GM19238 (cell line): ENCODE measurements at regions not wholly inside any gene's neighbourhood (a gene's known extent, or its start where the extent isn't known, plus 50 kb on each side); places are given as distances from the start of the nearest gene placed in this dataset.
"Not testable (repeated sequence)": the region's sequence is repeated elsewhere in the genome, so short reads cannot be mapped to it uniquely, and the experiment has no call there.

ENCODE experiments used
- DNase-seq: peaks from one replicate; pipeline ENCODE4 v3.0.0; 2011; ENCODE audit warnings: low spot score; ENCODE audit not compliant: insufficient read length

DNA sequence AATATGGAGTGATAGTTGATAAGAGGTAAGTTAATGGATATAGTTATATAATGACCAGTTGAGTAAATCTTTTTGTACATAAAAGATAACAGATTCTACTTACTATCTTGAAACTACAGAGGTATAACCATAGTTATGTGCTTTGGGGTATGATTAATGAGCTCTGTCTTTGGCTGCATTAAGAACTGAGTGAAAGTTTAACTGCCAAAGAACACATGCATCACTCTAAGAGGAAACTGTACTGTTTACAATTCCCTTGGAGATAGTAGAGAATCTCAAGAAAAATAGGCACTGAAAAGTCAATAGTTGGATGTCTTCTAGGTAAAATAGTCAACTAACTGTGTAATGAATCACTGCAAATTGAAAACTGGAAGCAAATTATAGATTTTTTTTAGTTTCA is 1129.5 kb downstream of the EPHA7 start:
- DNase-seq = no peak

DNA sequence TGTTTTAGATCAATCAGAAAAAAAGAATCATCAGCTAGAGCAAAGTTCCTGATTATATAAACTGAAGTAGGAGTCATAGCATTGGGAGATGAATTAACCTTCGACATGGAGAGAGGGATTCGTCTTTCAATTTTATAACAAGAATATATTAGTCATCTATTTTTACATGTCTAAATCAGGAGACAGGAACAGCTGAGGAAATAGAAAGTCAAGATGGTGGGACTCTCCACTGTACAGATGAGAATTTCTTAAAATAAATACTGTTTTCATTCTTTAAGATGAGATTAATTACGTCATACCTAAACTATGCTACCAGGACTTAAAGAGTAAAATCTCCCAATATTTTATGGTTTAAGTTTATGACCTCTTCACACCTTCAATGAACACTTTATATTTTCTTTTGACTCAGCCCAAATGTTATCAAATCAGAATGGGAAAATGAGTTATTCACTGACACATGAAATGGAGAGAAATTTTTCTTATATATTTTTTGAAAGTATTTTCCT is 1137.7 kb downstream of the EPHA7 start:
- no peak for DNase-seq

DNA sequence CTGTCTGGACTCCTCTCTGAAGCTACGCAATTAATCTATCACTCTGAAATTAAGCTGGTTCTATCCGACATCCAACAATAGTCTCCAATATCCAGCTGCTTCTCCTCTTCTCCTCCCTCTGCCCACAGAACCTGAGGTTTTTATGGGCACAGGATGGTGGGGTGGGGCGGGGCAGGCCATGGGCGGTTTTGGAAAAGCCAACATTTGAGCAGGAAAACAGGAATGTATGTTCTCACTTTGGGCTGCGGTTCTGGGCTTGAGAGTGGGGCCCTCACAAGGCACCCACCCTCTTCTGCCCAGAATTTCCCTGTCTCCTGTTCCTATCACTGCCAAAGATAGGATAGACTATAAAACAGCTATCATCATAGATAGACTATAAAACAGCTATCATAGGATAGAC is 1144.2 kb downstream of the EPHA7 start:
- no peak for DNase-seq

DNA sequence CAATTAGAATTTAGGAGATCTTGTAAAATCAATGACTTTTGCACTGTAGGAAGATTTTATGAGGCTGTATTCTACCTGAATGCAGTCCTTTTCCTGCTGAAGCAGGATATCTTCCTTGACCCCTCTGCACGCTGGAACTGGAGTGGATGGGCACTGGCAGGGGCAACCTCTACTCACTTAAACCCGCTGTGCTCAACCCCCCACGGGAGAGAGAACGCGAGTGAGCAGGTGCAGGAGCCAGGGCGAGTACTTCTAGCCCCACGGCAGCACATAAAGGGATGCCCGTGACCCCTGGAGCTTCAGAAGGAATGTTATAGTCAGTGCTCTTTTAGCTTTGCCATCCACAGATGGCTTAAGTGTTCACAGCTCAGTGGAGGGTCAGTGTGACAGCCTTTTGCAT is 1144.8 kb downstream of the EPHA7 start:
- DNase-seq = no peak

DNA sequence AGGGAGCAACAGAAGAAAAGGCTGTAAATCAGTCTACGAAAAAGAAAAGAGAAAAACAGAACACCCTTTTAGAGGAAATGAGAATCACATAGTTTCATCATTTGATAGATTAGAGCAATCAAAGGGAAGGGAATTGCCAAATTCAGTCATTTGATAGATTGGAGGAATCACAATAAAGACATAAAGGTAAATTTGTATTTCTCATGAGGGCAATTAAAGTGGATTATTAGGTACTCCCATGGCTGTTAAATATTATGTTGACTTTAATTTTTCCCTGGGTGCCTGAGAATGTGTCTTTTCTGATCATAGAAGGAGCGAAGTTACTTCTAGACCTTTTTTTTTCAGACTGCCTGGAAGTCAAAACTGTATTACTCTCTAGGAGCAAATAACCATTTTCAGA is 1145.7 kb downstream of the EPHA7 start:
- no peak for DNase-seq

DNA sequence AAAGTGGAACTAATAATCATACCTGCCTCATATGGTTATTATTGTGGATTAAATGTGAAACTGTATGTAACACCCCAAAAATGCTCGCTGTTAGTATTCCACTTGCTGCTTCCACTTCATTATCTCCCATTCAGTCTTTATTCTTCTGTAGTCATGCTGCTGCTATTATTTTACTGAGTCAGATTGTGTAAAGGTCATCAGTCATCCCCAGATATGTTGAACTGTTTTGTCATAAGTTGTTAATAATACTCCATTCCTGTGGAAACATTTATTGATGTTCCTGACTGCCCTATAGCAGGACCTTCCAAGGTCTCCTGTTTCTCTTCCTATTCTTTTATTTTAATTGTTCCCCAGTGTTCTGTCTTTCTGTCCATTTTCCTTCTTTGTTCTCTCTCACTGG is 1148.3 kb downstream of the EPHA7 start:
- DNase-seq = no peak

DNA sequence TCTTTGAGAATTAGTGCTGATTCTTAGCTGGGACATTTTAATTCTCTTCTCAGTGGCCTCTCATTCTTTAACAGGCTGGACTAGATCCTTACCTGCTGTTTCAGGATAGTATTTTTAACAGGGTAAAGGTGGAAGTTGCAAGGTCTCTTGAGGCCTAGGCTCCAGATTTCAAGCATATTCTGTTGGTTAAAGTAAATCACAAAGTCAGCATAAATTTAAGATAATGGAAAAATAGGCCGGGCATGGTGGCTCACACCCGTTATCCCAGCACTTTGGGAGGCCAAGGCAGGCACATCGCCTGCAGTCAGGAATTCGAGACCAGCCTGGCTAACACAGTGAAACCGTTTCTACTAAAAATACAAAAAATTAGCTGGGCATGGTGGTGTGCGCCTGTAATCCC is 1149.0 kb downstream of the EPHA7 start:
- DNase-seq = no peak

DNA sequence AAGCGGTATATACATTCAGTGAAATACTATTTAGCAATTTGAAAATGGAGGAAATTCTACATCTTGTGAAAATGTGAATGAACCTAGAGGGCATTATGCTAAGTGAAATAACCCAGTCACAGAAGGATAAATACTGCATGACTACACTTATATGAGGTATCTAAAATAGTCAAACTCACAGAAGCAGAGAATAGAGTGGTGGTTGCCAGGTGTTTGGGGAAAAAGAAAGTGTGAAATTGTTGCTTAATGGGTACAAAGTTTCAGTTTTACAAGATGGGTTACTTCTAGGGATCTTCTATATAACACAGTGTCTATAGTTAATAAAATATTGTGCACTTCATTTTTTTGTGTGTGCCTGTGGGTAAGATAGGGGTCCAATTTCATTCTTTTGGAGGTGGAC is 1152.0 kb downstream of the EPHA7 start:
- no peak for DNase-seq

DNA sequence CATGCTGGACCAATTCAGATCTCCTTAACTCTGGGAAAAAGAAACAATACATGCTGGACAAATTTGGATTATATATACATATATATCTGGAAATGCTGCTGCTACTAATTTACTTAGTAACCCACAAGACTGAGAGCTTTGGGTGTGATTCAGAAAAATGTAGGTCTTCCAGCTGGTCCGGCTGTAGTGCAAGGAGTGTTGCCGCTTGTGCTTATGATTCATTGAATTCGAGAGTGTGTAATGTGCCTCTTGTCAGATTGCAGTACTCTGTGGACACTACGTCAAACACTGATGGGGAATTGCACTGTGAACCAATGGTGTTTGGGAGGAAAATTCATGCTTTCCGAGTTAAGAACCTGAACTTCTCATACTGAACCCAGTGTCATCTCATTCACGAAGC is 1155.5 kb downstream of the EPHA7 start:
- no peak for DNase-seq

DNA sequence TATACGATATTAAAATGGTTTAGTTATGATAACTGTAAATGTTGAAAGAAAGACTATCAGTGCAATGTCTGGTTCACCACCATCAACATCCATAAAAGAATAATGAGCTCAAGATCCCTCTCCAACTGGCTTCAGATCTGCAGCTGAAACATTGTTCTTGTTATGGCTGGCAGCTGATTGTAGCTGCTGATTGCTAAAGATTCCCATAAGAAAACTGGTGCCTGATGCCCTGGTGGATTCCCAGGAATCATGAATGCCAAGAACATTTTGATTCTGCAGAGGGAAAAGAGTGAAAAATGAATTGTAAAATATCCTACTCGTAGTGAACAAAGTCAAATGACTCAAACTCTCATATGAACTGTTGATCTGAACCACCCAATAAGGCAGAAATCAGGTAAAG is 1160.2 kb downstream of the EPHA7 start:
- DNase-seq = no peak

DNA sequence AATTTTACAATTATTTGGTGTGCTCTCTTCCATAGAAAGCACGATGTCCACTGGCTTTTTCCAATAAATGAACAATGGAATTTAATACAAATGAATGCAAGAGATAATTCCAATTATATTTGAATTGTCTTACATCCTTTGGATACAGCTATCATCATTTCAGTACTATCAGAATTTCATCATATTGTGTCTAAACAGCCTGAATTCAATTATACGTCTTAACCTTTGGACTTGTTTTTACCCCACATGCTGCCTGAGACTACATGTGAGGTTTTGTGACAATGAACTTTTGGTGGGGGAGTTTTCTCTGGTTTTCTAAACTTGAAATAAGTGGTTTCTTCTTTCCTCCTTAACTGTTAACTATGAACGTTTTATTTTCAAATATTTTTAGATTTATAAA is 1176.0 kb downstream of the EPHA7 start:
- no peak for DNase-seq

DNA sequence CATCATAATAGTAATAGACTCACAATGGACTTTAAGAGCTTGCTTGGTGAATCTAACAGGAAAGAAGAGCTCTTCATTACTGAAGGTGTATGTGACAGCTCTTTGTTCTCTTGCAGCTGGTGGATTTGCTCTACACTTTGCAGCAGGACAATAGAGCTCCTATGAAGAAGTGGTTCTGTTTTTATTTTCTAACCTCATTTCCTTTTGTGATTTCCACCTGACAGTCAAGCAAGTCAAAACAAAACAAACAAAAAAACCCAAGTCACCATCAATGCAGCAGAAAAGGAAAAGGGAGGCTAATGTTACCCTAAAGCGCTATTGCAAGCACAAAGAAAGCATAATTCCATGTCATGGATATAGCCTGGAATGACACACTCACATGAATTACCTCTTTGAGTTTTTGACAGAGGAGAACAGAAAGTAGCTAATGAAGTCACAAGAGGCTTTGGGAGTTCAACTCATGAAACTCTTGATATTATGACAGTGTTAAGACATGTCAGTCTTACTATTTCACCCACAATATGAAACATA is 1188.1 kb downstream of the EPHA7 start:
- no peak for DNase-seq

DNA sequence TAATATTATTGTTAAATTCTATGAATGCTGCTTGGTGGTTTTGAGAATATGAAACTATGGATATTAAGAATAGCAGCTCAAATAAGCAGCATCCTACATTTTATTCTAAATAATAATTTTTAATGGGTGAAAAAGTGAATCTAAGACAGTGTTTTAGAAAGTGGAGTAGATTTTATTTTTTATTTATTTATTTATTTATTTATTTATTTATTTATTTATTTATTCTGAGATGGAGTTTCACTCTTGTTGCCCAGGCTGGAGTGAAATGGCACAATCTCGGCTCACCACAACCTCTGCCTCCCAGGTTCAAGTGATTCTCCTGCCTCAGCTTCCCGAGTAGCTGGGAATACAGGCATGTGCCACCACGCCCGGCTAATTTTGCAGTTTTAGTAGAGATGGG is 1199.4 kb downstream of the EPHA7 start:
- DNase-seq = not testable (repeated sequence)

DNA sequence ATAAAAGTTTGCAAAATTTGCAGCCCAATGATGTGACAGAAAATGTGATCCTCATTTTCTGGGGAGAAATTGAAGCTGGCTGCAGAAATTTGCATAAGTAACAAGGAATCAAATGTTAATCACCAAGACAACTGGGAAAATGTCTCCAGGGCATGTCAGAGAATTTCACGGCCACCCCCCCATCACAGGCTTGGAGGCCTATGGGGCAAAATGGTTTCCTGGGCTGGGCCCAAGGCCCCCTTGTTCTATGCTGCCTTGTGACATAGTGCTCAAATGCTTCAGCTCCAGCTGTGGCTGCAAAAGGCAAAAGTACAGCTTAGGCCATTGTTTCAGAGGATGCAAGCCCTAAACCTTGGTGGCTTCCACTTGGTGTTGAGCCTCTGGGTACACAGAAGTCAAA is 1202.6 kb downstream of the EPHA7 start:
- DNase-seq = no peak

DNA sequence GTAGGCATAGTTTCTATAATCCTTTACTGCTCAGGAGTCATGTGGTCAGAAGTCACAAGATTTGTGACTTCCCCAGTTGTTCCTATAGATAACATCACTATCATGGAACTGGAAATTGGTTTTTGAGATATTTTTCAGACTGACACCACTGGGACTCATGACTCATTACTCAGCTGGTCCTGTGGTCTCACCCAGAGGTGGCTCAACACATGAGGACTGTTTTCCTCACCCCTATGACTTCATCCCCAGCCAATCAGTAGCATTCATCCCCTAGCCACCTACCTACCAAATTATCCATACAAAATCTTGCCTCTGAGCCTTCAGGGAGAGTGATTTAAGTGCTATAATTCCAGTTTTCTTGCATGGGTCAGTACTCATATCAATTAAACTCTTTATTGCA is 1217.7 kb downstream of the EPHA7 start:
- no peak for DNase-seq

DNA sequence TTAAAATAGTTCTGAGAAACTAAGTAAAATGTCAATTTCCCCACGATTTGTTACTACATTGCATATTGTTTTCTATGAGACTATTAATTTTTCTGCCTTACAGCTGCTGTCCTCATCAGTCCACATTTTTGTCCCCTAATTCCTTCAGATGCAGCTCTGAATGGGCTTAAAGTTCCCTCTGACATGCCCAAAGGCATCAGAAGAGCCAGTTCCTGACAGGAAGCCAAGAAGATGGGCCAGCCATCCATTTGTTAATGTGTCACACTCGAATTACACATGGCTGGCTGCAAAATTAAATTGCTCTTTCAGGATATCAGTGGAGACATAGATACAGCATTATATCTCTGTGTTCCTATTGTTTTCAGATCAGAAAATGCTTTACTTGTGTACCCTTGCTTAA is 1223.0 kb downstream of the EPHA7 start:
- no peak for DNase-seq

DNA sequence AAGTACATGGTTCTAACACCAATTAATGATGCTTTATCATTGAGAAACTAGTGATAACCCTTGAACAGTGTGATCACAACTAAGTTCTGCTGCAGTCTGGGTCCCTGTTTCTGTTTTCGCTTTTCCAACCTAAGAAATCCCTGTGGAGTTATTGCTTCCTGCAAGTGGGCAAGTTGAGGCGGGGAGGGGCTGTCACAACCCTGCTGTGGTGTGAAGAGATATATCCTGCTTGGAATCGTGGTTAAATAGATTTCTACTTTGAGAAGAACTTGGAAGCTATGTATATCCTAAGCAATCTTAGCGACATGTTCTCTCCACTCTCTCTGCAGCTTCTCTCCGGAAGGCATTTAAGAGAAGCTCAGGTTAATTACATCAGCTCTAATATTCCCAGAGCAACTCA is 1223.6 kb downstream of the EPHA7 start:
- no peak for DNase-seq

DNA sequence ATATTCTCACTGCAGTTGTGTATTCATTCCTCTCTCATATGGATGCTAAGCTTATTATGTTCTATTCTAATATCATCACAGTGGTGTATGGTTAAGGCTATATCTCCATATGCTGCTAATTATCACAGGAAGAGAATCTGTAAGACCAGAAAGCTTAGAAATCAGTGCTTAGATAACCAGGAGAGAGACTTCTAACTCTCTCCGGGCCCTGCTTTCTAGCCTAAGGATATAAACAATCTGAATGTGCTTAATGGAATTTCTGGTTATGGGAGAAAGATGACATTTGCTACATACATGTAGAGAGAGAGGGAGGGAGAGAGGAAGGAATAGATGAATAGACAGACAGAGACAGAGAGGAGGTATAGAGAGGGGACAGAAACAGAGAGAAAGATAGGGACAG is 1231.3 kb downstream of the EPHA7 start:
- DNase-seq = no peak

DNA sequence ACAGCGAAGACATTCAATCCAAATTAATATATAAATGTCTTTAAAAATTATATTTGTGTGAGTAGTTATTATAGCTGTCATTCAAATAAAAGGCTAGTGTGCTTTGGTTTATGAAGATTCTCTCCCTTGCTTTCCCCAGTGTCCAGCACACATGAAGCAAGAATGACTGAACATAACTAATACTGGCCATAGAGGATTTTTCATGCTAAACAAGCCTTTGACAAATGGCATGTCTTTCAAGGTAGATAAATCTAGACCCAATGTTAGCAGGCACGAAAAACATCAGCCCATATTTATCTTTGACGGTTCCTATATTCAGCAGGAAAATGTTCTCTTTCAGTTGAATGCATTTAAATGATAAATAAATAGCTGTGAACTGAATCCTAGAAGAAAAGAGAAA is 1234.4 kb downstream of the EPHA7 start:
- no peak for DNase-seq

DNA sequence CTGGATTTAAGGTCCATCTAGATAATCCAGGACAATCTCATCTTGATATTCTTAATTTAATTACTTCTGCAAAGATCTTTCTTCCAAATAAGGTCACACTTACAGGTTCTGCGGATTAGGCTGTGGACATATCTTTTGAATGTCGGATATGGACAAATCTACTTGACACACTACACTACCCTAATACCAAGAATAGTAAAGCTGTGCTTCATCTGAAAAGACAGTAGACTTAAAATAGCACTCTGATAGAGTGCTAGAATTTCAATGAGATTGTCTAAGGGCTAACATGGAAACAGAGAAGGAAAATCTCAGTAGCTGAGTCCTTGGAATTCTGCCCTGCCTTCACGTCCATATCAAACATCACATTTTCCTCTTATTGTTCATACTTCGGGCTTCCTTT is 1238.0 kb downstream of the EPHA7 start:
- DNase-seq = no peak

DNA sequence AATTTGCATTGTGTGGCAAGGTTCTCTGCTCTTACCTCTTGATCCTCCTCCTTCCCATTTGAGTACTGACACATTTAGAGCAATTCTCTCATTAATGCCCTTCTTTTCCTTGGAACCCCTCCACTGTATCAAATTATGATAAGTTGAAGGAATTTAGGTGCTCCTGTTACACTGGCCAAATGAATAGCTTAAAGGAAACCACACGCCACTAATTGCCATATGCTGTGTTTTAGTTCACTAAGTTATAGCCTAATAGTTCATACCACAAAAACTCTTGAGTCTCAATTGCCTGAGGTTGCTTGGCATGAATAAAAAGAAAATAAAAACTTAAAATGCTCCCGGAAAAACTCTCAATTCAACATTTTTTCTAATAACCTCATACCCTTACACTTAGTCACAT is 1239.3 kb downstream of the EPHA7 start:
- no peak for DNase-seq

DNA sequence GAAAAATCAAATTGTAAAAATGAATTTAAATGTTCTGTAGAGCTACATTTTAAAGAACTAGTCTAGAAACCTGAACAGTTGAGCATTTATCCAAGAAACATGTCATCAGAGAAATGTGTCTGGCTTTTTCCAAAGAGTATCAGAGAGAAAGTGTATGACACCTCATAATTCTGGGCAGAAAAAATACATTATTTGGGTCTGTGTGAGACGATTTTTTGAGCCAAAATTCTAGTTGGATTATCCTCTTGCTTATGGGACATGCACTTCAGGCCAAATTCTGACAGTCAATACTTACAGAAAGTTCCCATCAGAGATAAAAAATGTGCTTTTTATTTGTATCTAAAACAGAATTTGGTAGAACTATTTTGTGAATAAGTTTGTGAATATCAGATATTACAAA is 1242.7 kb downstream of the EPHA7 start:
- DNase-seq = no peak

DNA sequence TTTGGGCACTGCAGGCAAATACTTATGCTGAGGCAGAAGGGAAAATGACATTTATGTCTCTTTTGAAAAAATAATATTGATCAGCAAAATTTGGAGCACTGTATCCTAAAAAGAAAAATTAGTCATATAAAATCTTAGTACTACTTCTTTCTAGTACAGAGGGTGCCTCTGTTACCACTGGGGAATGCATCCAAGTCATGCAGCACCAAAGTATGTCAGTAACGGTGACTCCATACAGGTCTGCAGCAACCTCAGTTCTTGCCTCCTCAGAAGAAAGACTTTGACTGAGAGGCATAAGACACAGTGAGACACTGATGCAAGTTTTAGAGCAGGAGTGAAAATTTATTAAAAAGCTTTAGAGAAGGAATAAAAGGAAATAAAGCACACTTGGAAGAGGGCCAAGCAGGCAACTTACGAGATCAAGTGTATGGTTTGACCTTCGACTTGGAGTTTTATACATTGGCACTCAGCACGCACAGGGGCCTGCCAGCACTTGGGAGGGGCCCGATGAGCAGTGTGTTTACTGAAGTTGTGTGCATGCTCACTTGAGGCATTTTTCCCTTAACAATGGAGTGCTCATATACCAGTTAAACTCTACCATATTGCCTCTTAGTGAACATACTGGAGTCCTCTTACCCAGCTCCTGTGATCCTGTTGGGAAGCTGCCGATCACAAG is 1244.8 kb downstream of the EPHA7 start:
- DNase-seq = no peak

DNA sequence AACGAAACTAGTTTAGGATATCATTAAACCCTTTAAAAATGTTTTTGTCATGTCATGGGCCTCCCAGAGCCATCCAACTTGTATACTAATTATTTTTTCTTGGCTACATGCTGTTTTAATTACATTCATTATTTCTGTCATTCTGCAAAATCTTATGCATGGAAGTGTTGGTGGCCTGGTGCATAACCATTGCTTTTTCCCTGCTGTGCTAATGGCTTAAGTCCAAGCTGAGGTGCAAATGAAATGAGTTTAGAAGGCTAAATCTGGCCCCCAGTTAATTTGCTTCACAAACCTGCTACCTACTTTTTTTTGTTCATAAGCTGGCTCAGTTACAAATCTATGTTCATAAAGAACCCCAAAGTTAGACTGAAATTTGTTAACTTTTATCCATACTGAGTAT is 1249.9 kb downstream of the EPHA7 start:
- DNase-seq = no peak
